ENCODE measurements at regions not wholly inside any gene's neighbourhood (a gene's known extent, or its start where the extent isn't known, plus 50 kb on each side); places are given as distances from the start of the nearest gene placed in this dataset.

GRCh38 chr2:14123436-14124103 lies 508.9 kb upstream of the LRATD1 start:
- no peak for DNase-seq (ENCODE audit: low read depth)
- no peak for TF ChIP-seq CTCF (IDR thresholded peaks at IDR 0.05; ENCODE audit: low read depth, low read length, missing control alignments)
- H3K4me3 ChIP-seq (ENCODE audit: low read depth, low read length): no peak overlapping the region
- in situ Hi-C loops (cut with HindIII; ENCODE audit: low sequenced_read_pairs): no loop called here

DNA sequence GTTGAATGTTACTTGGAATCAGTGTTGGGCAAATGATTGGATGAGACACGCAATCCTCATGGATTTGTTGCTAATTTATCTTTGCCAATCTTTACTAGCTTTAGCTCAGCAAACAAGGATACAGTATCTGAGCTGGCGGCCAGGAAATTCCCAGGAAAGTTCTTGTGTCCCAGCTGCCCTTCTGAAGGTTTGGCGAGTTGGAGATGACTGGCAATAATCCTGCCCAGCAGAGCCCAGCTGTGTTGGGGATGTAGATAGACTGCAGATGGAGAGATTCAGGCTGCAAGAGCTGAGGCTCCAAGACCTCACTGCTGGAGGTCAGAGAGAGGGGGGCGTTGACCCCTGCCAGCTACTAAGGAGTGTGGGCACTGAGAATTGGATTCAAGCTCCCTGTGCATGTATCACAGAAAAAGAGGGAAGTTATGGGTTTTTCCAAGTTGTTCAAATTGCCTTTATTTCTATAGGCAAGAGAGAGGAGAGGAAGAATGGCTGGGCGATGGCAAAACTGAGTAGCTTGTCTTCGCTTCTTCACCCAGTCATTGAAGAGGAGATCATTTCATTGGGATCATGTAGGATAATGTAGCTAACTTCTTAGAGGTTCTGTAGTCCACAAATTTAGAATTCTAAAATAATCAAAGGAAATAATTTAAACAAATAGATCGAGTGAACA lies 506.8 kb upstream of the LRATD1 start:
- DNase-seq (ENCODE audit: low read depth): no peak
- no peak overlapping the region for H3K4me3 ChIP-seq (ENCODE audit: low read depth, low read length)
- in situ Hi-C loops (cut with HindIII; ENCODE audit: low sequenced_read_pairs): no loop called here
- TF ChIP-seq CTCF (IDR thresholded peaks at IDR 0.05; ENCODE audit: low read depth, low read length, missing control alignments): no peak

DNA sequence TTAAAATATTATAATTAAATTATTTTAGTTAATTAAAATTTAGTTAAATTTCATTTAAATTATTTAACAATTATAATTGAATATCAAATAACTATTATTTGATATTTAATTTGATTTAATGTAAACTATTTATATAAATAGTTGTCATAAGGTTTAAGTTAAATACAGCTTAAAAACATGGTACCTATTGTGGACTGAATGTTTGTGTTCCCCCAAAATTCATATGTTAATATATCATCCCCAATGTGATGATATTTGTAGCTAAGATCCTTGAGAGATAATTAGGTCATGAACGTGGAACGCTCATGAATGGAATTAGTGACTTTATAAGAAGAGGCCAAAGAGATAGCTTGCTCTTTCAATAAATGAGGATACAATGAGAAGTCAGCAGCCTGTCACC lies 505.7 kb upstream of the LRATD1 start:
- TF ChIP-seq CTCF (IDR thresholded peaks at IDR 0.05; ENCODE audit: low read depth, low read length, missing control alignments): no peak
- in situ Hi-C loops (cut with HindIII; ENCODE audit: low sequenced_read_pairs): no loop called here
- no peak for DNase-seq (ENCODE audit: low read depth)

DNA sequence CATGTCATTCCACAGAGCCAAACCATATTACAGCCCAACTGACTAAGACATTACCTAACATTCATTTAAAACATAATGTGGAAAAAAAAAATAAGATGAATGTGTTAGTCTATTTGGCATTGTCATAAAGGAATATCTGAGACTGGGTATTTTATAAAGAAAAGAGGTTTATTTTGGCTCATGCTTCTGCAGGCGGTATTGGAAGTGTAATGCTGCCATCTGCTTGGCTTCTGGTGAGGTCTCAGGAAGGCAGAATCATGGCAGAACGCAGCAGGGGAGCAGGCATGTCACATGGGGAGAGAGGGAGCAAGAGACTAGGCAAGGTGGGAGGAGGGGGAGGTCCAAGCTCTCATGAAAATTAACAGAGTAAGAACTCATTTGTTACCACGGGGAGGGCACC lies 504.8 kb upstream of the LRATD1 start:
- DNase-seq (ENCODE audit: low read depth): no peak
- H3K4me3 ChIP-seq (ENCODE audit: low read depth, low read length): no peak overlapping the region
- in situ Hi-C loops (cut with HindIII; ENCODE audit: low sequenced_read_pairs): no loop called here
- TF ChIP-seq CTCF (IDR thresholded peaks at IDR 0.05; ENCODE audit: low read depth, low read length, missing control alignments): no peak

More for the DNA sequence above, 505.7 kb upstream of the LRATD1 start:
- no peak overlapping the region for H3K4me3 ChIP-seq (ENCODE audit: low read depth, low read length)

- no peak overlapping the region for H3K4me3 ChIP-seq (ENCODE audit: low read depth, low read length)
- DNase-seq (ENCODE audit: low read depth): no peak
- in situ Hi-C loops (cut with HindIII; ENCODE audit: low sequenced_read_pairs): no loop called here
- no peak for TF ChIP-seq CTCF (IDR thresholded peaks at IDR 0.05; ENCODE audit: low read depth, low read length, missing control alignments)
Measured at GRCh38 chr2:14132386-14132785, 500.1 kb upstream of the LRATD1 start.

- H3K4me3 ChIP-seq (ENCODE audit: low read depth, low read length): no peak overlapping the region
- TF ChIP-seq CTCF (IDR thresholded peaks at IDR 0.05; ENCODE audit: low read depth, low read length, missing control alignments): no peak
- in situ Hi-C loops (cut with HindIII; ENCODE audit: low sequenced_read_pairs): no loop called here
- DNase-seq (ENCODE audit: low read depth): no peak
Measured at GRCh38 chr2:14134771-14135170, 497.7 kb upstream of the LRATD1 start.

All from astrocyte of the cerebellum (primary cell).